ENCODE measurements at regions not wholly inside any gene's neighbourhood (a gene's known extent, or its start where the extent isn't known, plus 50 kb on each side); places are given as distances from the start of the nearest gene placed in this dataset.
A peak's percentile ranks its signal among the peaks of the same experiment; 100 is the strongest.
"Not testable (repeated sequence)": the region's sequence is repeated elsewhere in the genome, so short reads cannot be mapped to it uniquely, and the experiment has no call there.

- no peak for DNase-seq
Measured at GRCh38 chr4:40681600-40681999, 51.9 kb upstream of the RBM47 start.

GRCh38 chr4:40682290-40683101 lies 52.8 kb upstream of the RBM47 start:
- DNase-seq, result peak; percentile 68

DNA sequence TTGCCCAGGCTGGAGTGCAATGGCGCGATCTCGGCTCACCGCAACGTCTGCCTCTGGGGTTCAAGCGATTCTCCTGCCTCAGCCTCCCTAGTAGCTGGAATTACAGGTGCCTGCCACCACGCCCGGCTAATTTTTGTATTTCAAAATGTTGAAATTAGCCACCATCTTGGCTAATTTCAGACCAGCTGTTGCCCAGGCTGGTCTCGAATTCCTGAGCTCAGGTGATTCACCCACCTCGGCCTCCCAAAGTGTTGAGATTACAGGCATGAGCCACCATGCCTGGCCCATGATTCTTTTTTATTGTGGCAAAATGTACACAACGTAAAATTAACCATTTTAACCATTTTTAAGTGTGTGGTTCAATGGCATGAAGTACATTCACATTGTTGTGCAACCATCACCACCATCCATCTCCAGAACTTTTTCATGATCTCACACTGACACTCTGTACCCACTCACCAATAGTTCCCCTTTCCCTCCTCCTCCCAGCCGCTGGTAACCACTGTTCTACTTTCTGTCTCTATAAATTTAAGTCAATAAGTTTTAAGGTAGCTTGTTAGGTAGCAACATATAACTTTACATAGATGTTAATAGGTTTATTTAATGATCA lies 54.0 kb upstream of the RBM47 start:
- DNase-seq, result not testable (repeated sequence)

DNA sequence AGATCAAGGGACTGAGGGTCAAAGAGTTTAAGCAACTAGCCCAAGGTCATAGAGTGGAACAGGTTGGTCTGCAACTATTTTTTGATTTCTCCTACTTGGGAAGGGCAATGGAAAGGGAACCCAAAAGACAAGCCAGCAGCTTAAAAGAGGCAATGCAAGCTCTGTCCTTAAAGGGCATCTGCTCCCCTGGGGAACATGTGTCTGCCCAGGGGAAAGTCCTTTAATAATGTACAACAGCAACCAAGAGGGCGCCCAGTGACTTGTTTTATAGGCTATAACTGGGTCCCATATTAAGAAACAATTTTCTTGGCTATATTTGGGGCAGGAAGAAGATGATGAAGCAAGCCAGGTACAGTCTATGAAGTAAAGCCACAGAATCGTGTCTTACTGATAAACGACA lies 54.7 kb upstream of the RBM47 start:
- DNase-seq, result no peak

DNA sequence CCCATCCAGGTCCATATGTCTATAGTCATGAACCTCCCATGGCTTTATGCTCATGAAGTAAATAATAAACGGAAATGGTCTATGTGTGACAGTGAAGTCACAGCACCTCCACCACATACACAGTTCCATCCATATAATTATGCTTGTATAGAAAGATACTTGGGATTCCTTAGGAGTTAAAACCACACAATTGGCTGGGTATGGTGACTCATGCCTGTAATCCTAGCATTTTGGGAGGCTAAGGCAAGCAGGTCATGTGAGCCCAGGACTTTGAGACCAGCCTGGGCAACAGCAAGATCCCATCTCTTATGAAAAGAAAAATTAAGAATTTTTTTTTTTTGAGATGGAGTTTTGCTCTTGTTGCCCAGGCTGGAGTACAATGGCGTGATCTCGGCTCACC lies 55.6 kb upstream of the RBM47 start:
- DNase-seq, result no peak

DNA sequence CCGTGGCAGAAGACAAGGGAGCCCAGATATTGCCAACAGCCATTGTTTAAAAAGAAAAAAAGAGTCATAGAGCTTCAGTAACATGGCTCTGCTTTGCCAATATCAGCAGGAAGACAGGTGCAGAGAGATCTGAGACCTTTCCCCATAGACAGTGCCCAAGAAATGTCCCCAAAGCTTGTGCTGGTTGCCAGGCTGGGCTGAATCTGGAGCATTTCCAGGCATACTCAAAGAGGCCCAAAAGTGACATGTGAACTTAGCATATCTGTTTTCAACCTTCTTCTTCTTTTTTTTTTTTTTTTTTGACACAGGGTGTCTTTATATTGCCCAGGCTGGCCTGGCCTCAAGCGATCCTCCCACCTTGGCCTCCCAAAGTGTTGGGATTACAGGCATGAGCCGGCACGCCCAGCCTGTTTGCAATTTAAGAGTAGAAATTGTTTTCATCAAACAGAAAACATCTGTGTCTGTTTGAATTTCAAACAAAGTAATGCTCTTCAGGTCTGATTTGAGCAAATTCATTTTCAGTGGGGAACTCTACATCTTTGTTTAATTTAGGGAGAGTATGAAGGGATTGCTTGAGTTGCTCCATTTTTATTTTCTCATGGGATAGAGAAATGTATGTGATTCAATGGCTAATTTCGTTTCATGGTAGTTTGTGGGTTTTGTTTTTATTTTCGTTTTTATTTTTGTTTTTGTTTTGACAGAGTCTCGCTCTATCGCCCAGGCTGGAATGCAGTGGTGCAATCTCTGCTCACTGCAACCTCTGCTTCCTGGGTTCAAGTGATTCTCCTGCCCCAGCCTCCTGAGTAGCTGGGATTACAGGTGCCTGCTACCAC lies 56.6 kb upstream of the RBM47 start:
- no peak for DNase-seq

DNA sequence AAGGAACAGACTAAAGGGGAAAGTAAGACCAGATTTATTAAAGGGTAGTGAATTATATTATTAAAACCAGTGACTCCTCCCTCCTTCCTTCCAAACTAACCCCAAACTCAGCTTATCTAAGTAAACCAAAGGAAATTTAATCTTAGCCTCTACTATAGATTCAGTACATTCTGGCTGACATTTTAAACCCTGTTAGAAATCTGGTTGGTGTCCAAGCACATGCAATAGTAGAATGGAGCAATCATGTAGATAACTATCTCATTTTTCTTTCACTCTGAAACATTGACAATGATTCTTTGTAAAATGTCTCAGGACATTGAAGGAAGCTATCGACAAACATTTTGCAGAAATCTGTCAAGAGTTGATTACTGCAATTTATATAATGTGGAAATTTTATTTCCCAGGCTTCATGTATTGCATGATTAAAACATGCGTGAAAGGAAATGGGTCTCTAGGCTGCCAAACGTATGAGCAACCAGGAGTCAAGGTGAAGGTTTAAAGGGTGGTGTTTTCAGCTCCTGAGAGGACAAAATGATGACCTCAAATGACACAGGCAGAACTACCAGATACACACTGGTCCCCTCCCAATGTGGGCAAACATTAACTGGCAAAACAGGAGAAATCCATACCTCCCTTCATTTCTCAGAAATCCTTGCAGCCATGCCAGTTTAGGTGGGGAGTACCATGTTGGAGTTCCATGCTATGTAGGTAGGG lies 58.2 kb upstream of the RBM47 start:
- no peak for DNase-seq

DNA sequence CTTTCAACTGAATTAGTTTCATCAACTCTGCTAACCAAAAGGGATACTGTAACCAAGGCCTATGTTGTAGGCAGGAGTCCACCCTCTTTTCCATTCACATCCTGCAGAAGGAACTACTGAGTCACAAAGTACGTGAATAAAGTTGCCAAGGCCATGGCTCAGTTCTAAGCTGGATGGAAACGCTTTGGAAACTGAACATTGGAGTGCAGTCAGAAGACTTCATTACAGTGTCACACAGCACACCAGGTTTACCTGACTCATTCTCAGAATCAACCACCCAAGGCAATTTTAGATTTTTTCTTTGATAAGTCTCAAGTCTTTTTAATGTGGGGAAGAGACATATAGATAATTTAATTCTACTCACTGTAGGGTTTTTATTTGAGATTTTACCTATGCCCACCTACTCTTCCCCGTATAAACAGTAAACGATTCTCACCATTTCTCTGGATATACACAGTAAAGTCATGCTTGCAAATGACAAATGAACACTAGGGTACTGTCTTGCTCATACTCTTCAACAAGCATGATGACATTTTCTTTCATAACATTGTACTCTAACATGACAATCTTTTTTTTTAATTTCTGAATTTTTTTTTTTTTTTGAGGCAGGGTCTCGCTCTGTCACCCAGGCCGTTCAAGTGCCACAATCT lies 58.9 kb upstream of the RBM47 start:
- peak; percentile 56 for DNase-seq

DNA sequence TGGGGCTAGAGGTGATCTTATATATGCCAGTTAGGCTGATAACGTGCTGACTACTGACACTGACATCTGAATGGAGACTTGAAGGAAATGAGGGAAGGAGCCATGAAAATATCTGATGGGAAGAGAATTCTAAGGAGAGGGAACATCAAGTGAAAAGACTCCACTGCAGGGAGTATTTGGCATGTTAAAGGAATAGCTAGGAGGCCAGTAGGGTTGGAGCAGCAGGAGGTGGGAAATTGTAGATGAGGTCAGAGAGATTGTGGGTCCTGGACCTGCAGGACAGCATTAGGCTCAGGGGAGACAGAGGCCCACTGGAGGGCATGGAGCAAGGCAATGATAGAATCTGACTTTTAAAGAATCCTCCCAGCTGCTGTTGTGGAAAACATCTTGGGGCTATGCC lies 55.8 kb upstream of the NSUN7 start:
- no peak for DNase-seq

DNA sequence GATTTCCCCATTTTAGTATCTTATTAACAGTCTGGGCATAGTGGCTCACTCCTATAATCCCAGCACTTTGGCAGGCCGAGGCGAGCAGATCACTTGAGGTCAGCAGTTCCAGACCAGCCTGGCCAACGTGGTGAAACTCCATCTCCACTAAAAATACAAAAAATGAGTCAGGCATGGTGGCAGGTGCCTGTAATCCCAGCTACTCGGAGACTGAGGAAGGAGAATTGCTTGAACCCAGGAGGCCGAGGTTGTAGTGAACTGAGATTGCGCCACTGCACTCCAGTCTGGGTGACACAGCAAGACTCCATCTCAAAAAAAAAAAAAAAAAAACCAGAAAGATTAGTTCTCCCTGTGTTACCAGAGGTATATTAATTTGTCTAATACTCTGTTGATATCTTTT lies 52.3 kb upstream of the NSUN7 start:
- DNase-seq, result not testable (repeated sequence)

DNA sequence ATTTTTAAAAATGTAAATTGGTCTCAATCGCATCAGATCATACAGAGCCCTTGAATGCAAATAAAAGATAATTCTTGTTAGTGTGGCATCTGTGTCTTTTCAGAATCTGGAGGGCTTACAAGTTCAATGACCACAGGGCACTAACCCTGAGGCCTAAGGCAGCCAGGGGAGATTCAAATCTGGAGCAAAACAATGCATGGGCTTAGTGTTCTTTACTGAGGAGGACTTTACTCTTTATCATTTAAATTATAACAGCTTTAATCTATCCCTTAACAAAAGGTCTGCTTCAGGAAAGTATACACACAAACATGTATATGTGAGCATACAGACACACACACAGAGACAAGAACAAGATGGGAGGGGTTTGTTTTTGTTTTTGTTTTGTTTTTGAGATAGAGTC lies 51.0 kb upstream of the NSUN7 start:
- no peak for DNase-seq

GRCh38 chr4:40699648-40700047 lies 50.1 kb upstream of the NSUN7 start:
- no peak for DNase-seq
